Psoas muscle (tissue), 7 donors: ENCODE measurements at regions not wholly inside any gene's neighbourhood (a gene's known extent, or its start where the extent isn't known, plus 50 kb on each side); places are given as distances from the start of the nearest gene placed in this dataset.

Source experiments
- ATAC-seq, 4 donors: fragments of 200-7000 bp; cut with Tn5 transposase; one replicate each; pipeline ENCODE4 v1.9.1; 2020; ENCODE audit warnings: moderate library complexity in 3 of 4, mild to moderate bottlenecking in 2 of 4
- DNase-seq, 2 donors: peaks; one replicate each; pipeline ENCODE4 v3.0.0-alpha.2; 2020
- H3K27ac ChIP-seq: fragments of 200-600 bp; one replicate; pipeline ENCODE4 v1.8.0; 2022
- H3K27me3 ChIP-seq, 3 donors: fragments of 200-600 bp in 1 of 3; one replicate each; pipeline versions ENCODE4 v1.6.1 to v1.8.0; 2013 to 2022; ENCODE audit warnings: low read length in 2 of 3, mild to moderate bottlenecking in 2 of 3, moderate library complexity in 1 of 3; ENCODE audit not compliant: insufficient read depth in 3 of 3
- H3K36me3 ChIP-seq, 2 donors: fragments of 200-600 bp in 1 of 2; one replicate each; pipeline versions ENCODE4 v1.6.1 to v1.8.0; 2013 to 2022; ENCODE audit warnings: low read depth in 1 of 2, mild to moderate bottlenecking in 1 of 2, moderate library complexity in 1 of 2; ENCODE audit not compliant: insufficient read depth in 1 of 2
- H3K4me1 ChIP-seq: fragments of 200-600 bp; one replicate; pipeline ENCODE4 v1.8.0; 2022
- H3K4me3 ChIP-seq: fragments of 200-600 bp; one replicate; pipeline ENCODE4 v1.8.0; 2022; ENCODE audit warnings: mild to moderate bottlenecking
- H3K9me3 ChIP-seq: fragments of 200-600 bp; one replicate; pipeline ENCODE4 v1.8.0; 2022
- WGBS, 3 donors: extraction: QIAGEN DNeasy Blood & Tissue Kit; methylation state at CpG; one replicate each; pipeline versions ENCODE4 v1.1.6 to v1.1.7; 2013; 5-methylcytosine and 5-hydroxymethylcytosine counted together
- intact Hi-C, 2 donors: fragments of 100-400 bp; cut with DNase I; formaldehyde crosslinking; loops; one replicate each; pipeline versions ENCODE4 v1.11.0 to v1.14.2; 2022
- TF ChIP-seq, protein P1 (sequence below): fragments of 200-600 bp; IDR thresholded peaks from one replicate; pipeline ENCODE4 v1.8.0; 2022; ENCODE audit warnings: antibody characterized with exemption
- donor health status: healthy with polysubstance abuse.
- donor health status: DM: no; HTN: no; CAD: no; lungs with moderate emphysema.
- donor health status: Bipolar disorder and iron deficiency.
- donor health status: healthy.
- donor health status: DM: yes; HTN: yes; CAD: no.
- donor health status: DM: no; HTN: no; CAD: no.
- donor health status: DM: yes; HTN: yes; CAD: no.

DNA sequence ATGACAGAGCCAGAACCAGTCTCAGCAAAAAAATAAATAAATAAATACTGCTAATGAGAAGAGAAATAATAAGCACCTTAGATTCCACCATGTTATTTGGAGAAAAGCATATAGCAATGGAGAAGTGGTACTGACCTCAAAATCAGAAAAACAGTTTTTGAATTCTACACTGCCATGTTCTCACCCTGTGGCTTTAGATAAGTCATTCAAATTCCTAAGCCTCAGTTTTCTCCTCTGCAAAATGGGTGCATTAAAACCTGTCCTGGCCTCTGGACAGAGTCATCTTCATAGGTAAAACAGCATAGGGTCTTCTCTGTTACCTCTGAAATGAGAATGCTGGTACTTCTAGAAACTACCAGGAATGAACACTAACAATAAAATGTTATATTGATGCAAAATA lies 62.2 kb upstream of the RMP24 start:
- ATAC-seq (no peak), DNase-seq (no peak)
- H3K4me1 ChIP-seq, result no peaks in the 10 kb centered on the region
- no peaks in the 10 kb centered on the region for H3K9me3 ChIP-seq
- H3K36me3 ChIP-seq, result no peaks in the 10 kb centered on the region
- intact Hi-C loops, result no loop called here
- no peaks in the 10 kb centered on the region for H3K27me3 ChIP-seq
- TF ChIP-seq, protein P1, sequence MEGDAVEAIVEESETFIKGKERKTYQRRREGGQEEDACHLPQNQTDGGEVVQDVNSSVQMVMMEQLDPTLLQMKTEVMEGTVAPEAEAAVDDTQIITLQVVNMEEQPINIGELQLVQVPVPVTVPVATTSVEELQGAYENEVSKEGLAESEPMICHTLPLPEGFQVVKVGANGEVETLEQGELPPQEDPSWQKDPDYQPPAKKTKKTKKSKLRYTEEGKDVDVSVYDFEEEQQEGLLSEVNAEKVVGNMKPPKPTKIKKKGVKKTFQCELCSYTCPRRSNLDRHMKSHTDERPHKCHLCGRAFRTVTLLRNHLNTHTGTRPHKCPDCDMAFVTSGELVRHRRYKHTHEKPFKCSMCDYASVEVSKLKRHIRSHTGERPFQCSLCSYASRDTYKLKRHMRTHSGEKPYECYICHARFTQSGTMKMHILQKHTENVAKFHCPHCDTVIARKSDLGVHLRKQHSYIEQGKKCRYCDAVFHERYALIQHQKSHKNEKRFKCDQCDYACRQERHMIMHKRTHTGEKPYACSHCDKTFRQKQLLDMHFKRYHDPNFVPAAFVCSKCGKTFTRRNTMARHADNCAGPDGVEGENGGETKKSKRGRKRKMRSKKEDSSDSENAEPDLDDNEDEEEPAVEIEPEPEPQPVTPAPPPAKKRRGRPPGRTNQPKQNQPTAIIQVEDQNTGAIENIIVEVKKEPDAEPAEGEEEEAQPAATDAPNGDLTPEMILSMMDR, result no peak
- H3K4me3 ChIP-seq, result no peak overlapping the region
- H3K27ac ChIP-seq, result no peak overlapping the region

DNA sequence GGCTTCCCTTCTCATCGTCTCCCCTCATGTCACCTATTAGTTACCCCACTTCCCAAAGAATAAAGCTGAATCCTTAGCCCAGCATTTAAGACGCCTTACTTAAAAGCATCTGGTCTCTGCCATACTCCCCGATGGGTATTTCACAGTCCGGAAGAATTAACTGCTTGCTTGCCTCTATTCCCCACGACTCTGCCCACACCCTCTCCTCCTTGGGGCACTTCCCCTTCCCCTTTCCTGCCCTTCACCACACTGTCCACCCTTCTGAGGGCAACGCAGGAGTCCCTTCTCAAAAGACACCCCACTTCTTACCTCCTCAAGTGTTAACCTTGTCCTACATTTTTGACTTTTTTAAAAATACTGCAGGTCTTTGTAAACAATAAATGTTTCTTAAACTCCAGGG lies 60.1 kb upstream of the RMP24 start:
- Histone ChIP-seq H3K27ac (no peak overlapping the region), H3K36me3 (no peaks in the 10 kb centered on the region), H3K4me1 (no peaks in the 10 kb centered on the region), H3K9me3 (no peaks in the 10 kb centered on the region), H3K27me3 (no peaks in the 10 kb centered on the region), H3K4me3 (no peak overlapping the region)
- WGBS, 3 donors, result 26 to 29% (median 27%) methylated on average over 6 of the region's 6 CpGs
- intact Hi-C loops, result no loop called here
- ATAC-seq (no peak), DNase-seq (no peak)
- TF ChIP-seq, protein P1, result no peak

DNA sequence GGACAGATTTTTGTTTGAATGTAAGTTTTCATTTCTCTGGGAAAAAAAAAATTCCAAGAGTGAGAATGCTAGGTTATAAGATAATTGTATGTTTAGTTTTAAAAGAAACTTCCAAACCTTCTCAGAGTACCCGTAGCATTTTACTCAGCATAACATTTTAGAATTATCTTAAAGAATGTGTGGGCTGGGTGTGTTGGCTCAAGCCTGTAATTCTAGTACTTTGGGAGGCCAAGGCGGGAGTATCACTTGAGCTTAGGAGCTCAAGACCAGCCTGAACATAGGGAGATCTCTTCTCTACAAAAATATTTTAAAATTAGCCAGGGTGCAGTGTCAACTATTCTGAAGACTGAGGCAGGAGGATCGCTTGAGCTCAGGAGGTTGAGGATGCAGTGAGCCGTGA lies 57.4 kb upstream of the RMP24 start:
- H3K4me1 ChIP-seq, result no peaks in the 10 kb centered on the region

DNA sequence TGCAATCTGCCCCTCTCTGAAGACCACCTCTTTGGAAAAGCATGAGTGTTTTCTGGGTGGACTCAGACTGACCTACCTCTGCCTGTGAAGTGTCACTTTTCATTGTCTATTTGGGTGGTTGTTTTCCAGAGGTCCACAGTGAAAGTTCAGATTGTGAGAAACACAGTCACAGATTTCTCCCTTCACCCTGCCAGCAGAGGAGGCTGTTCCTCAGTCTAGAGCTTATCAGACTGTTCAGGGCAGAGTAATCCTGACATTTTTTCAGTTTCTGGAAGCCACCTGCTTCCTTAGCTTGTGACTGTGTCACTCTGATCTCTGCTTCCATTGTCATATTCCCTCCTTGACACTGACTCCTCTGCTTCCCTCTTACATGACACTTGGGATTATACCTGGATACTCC lies 55.4 kb upstream of the RMP24 start:
- no peaks in the 10 kb centered on the region for H3K4me1 ChIP-seq
- TF ChIP-seq, protein P1, result no peak
- intact Hi-C loops, result no loop called here
- H3K36me3 ChIP-seq, result no peaks in the 10 kb centered on the region
- ATAC-seq, result no peak
- no peak overlapping the region for H3K4me3 ChIP-seq
- no peak for DNase-seq
- H3K27ac ChIP-seq, result no peak overlapping the region
- no peaks in the 10 kb centered on the region for H3K9me3 ChIP-seq
- H3K27me3 ChIP-seq, result peaks cover 0 to under 1% (median 0%) of the 10 kb centered on the region in 3 donors

More for the DNA sequence above, 57.4 kb upstream of the RMP24 start:
- Histone ChIP-seq H3K27me3 (no peaks in the 10 kb centered on the region), H3K27ac (no peak overlapping the region), H3K36me3 (no peaks in the 10 kb centered on the region), H3K4me3 (no peak overlapping the region), H3K9me3 (no peaks in the 10 kb centered on the region)
- TF ChIP-seq, protein P1, result no peak
- DNase-seq, result no peak
- ATAC-seq, result no peak
- intact Hi-C loops, result no loop called here
- 51 to 63% (median 54%) methylated on average over 4 of the region's 4 CpGs for WGBS, 3 donors

DNA sequence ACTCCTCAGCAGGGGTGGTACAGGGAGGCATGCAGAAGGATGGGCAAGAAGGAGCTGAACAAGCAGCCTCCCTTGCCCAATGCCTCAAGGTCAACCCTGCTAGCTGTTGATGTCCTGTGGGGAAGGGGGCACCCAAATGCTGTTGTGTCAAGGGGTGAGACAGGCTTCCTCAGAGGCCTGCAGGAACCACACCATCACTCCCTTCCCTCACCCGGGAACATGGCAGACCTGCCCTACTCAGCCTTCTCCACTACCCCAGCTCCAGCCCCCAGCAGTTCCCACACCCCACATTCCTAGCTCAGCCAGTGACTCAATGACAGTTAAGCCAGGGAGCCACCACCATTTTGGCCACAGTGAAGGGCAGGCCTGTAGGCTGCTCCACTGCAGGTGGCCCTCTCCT lies 53.9 kb upstream of the RMP24 start:
- DNase-seq, result no peak
- no peaks in the 10 kb centered on the region for H3K36me3 ChIP-seq
- intact Hi-C loops, result no loop called here
- H3K4me1 ChIP-seq, result no peaks in the 10 kb centered on the region
- ATAC-seq, result no peak
- no peaks in the 10 kb centered on the region for H3K9me3 ChIP-seq
- 86 to 100% (median 100%) methylated on average over 1 of the region's 1 CpG for WGBS, 3 donors
- TF ChIP-seq, protein P1, result no peak
- H3K4me3 ChIP-seq, result no peak overlapping the region
- no peak overlapping the region for H3K27ac ChIP-seq
- peaks cover 0 to 6% (median 0%) of the 10 kb centered on the region in 3 donors for H3K27me3 ChIP-seq
